GM12864 (cell line): ENCODE measurements at regions not wholly inside any gene's neighbourhood (a gene's known extent, or its start where the extent isn't known, plus 50 kb on each side); places are given as distances from the start of the nearest gene placed in this dataset.
"Not testable (repeated sequence)": the region's sequence is repeated elsewhere in the genome, so short reads cannot be mapped to it uniquely, and the experiment has no call there.

Source experiments
- DNase-seq: peaks from one replicate; pipeline ENCODE4 v3.0.0-alpha.2; 2011; ENCODE audit warnings: low read depth
- H3K4me3 ChIP-seq: 2 replicates; pipeline ENCODE4 v1.5.1; 2011; ENCODE audit warnings: mild to moderate bottlenecking, low read depth, low read length, control low read depth
- TF ChIP-seq, protein P1 (sequence below): IDR thresholded peaks from 2 replicates; pipeline ENCODE4 v1.5.1; 2011; ENCODE audit warnings: low read depth, mild to moderate bottlenecking, moderate library complexity, low read length, control low read depth, inconsistent platforms; ENCODE audit errors: missing control alignments

DNA sequence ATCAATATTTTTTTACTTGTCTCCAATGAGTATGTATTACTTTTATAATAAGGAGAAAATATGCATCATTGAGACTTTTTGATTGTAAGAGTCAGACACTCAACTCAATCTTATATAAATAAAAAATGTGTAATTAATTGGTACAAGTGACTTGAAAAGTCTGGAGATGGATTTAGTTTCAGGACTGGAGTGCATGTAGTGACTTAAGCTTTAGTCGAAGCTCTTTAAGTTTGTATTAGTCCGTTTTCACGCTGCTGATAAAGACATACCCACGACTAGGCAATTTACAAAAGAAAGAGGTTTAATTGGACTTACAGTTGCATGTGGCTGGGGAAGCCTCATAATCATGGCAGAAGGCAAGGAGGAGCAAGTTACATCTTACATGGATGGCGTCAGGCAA lies 60.7 kb upstream of the NKD1 start:
- no peak overlapping the region for H3K4me3 ChIP-seq
- TF ChIP-seq, protein P1, sequence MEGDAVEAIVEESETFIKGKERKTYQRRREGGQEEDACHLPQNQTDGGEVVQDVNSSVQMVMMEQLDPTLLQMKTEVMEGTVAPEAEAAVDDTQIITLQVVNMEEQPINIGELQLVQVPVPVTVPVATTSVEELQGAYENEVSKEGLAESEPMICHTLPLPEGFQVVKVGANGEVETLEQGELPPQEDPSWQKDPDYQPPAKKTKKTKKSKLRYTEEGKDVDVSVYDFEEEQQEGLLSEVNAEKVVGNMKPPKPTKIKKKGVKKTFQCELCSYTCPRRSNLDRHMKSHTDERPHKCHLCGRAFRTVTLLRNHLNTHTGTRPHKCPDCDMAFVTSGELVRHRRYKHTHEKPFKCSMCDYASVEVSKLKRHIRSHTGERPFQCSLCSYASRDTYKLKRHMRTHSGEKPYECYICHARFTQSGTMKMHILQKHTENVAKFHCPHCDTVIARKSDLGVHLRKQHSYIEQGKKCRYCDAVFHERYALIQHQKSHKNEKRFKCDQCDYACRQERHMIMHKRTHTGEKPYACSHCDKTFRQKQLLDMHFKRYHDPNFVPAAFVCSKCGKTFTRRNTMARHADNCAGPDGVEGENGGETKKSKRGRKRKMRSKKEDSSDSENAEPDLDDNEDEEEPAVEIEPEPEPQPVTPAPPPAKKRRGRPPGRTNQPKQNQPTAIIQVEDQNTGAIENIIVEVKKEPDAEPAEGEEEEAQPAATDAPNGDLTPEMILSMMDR = no peak
- no peak for DNase-seq

DNA sequence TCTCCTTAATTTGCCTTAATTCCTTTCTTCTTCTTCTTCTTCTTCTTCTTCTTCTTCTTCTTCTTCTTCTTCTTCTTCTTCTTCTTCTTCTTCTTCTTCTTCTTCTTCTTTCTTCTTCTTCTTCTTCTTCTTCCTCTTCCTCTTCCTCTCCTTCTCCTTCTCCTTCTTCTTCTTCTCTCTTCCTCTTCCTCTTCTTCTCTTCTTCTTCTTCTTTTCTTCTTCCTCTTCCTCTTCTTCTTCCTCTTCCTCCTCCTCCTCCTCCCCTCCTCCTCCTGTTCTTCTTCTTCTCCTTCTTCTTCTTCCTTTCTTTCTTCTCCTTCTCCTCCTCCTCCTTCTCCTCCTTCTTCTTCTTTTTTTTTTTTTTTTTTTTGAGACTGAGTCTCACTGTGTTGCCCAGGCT lies 62.0 kb upstream of the NKD1 start:
- DNase-seq, H3K4me3 ChIP-seq: not testable (repeated sequence)

DNA sequence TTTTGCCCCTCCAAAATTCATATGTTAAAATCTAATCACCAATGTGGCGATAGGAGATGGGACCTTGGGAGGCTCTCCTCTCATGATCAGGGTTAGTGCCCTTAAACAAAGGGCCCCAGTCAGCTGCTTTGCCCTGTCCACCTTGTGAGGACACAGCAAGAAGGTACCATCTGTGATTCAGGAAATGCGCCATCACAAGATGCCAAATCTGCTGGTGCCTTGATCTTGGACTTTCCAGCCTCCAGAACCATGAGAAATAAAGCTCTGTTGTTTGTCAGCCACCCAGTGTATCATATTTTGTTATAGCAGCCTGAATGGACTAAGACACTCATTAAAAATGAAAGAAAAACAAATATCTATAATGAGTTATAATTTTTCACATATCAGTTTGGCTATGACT lies 63.0 kb upstream of the NKD1 start:
- DNase-seq = no peak
- TF ChIP-seq, protein P1 = no peak
- no peak overlapping the region for H3K4me3 ChIP-seq

DNA sequence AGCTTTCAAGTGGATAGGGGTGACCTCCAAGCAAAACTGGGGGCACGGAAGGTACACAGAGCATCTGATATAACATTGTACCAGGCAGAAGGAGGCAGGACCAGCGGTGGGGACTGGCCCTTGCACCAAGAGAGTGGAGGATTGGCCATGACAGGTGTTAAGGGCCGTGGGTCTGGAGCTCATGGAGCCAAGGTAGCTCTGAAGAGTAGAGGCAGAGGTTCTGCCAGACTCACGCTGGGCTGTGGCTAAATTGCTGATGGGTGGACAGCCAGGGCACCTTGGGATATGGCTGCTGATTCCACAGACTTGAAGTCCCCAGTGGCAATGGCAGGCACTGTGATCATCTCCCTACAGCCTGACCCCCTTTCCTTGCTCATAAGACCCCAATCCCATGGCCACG lies 65.9 kb upstream of the NKD1 start:
- no peak overlapping the region for H3K4me3 ChIP-seq
- TF ChIP-seq, protein P1 = no peak
- no peak for DNase-seq

DNA sequence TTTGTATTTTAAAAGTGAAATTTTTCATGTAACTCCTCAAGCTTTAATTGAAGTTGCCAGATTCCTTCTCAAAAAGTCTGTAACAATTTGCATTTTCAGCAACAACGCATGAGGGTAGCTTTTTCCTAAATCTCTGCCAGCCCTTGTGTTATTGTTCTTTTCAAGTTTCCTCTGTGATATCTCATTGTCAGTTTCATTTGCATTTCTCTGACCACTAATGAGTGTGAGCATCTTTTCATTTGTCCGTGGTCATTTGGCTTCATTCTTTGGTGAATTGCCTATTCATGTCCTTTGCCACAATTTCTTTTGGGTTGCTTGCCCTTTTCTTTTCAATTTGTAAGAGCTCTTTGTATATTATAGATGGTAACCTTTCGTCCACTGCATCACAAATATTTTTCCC lies 68.0 kb upstream of the NKD1 start:
- no peak for DNase-seq
- TF ChIP-seq, protein P1 = no peak
- H3K4me3 ChIP-seq = no peak overlapping the region

DNA sequence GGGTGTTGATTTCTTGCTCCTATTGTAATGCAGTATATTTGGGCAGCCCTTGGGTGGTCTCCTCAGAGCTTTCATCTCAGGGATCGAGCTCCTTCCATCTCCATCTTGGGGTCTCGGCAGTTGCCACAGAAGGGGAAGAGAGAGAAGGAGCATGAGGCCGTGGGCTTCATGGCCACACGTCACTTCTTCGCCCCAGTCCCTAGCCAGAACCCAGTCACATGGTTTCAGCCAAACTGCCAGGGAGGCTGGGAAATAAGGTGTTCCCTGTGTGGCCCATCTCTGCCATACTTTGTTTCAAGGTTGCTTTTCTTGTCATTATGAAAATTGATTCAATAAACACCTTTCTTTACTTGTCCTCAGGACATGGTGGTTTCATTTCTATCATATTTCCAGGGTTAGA lies 68.4 kb upstream of the NKD1 start:
- DNase-seq = no peak

DNA sequence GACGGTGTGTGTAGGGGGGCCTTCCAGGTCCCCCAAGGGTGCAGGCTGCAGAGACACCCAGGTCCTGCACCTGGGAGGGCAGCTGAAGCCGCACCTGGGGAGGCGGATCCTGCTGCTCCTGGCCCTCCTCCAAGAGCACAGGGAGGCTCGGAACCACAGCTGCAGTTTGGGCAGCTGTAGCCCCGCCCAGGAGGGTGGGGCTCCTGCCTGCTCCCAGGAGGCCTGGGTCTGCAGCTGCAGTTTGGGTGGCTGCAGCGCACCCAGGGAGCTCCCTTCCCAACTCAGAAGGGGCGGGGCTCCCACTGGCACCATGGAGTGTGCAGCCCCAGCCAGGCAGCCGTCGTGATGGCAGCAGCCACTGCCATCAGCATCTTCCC lies 69.4 kb upstream of the NKD1 start:
- no peak for DNase-seq
- TF ChIP-seq, protein P1 = no peak
- H3K4me3 ChIP-seq = no peak overlapping the region

More for the DNA sequence above, 68.4 kb upstream of the NKD1 start:
- TF ChIP-seq, protein P1 = no peak
- no peak overlapping the region for H3K4me3 ChIP-seq
